Suprapubic skin (tissue), 3 donors: ENCODE measurements at regions not wholly inside any gene's neighbourhood (a gene's known extent, or its start where the extent isn't known, plus 50 kb on each side); places are given as distances from the start of the nearest gene placed in this dataset.

Experiments
- CTCF ChIP-seq, 2 donors: fragments of 200-600 bp in 1 of 2; fragments of 450-650 bp in 1 of 2; sonication (generic) in 1 of 2; IDR thresholded peaks; one replicate each; pipeline ENCODE4 v1.5.1; 2016 to 2019; ENCODE audit warnings: antibody characterized with exemption in 2 of 2, mild to moderate bottlenecking in 1 of 2, moderate library complexity in 1 of 2
- POLR2A ChIP-seq, 2 donors: fragments of 450-650 bp; IDR thresholded peaks; one replicate each; pipeline ENCODE4 v1.6.1; 2017; ENCODE audit warnings: antibody characterized with exemption in 2 of 2, mild to moderate bottlenecking in 2 of 2, moderate library complexity in 2 of 2

- TF ChIP-seq CTCF (IDR thresholded peaks at IDR 0.05) (no peak), POLR2A (IDR thresholded peaks at IDR 0.05) (no peak)
Measured at GRCh38 chrX:80229626-80230025, 190.6 kb upstream of the TENT5D start.
